H1 (cell line): ENCODE measurements at regions not wholly inside any gene's neighbourhood (a gene's known extent, or its start where the extent isn't known, plus 50 kb on each side); places are given as distances from the start of the nearest gene placed in this dataset.

Experiments used
- CTCF ChIA-PET: fragments of 300-600 bp; sonication (Branson Sonifier 250); formaldehyde crosslinking; loops from one replicate; lab custom pipeline; 2021; ENCODE audit not compliant: partially characterized antibody; lab: Charles Lee
- POLR2A ChIA-PET: fragments of 300-600 bp; sonication (Branson Sonifier 250); formaldehyde crosslinking; loops from one replicate; lab custom pipeline; 2021; ENCODE audit warnings: inconsistent platforms; ENCODE audit not compliant: partially characterized antibody; lab: Charles Lee
- DNase-seq, 2 experiments: peaks; one replicate each; pipeline versions ENCODE4 v3.0.0 to v3.0.0-alpha.2; 2010 to 2022; ENCODE audit warnings: low spot score in 2 of 2, low read depth in 1 of 2, mixed read lengths in 1 of 2
- FAIRE-seq: peaks from 2 replicates; lab custom pipeline; 2011; peaks lifted over from hg19 to GRCh38; lab: Jason Lieb, UNC
- H2AFZ ChIP-seq: 2 replicates; pipeline ENCODE4 v1.8.1; 2012; ENCODE audit warnings: low read length, inconsistent platforms
- H2AK5ac ChIP-seq: 2 replicates; pipeline ENCODE4 v1.6.1; 2013; ENCODE audit warnings: low read depth, low read length
- H2BK120ac ChIP-seq: replicated peaks from 2 replicates; pipeline ENCODE3; 2013; ENCODE audit warnings: low read depth, low read length, inconsistent platforms
- H2BK12ac ChIP-seq: 2 replicates; pipeline ENCODE4 v1.6.1; 2013; ENCODE audit warnings: low read depth, low read length
- H2BK15ac ChIP-seq: 2 replicates; pipeline ENCODE4 v1.6.1; 2013; ENCODE audit warnings: low read length
- H2BK20ac ChIP-seq: 2 replicates; pipeline ENCODE4 v1.6.1; 2013; ENCODE audit warnings: low read length
- H2BK5ac ChIP-seq: 2 replicates; pipeline ENCODE4 v1.6.1; 2013; ENCODE audit warnings: low read depth, low read length
- H3K14ac ChIP-seq: 2 replicates; pipeline ENCODE4 v1.6.1; 2013; ENCODE audit warnings: inconsistent platforms; ENCODE audit not compliant: insufficient read length
- H3K18ac ChIP-seq: 2 replicates; pipeline ENCODE4 v1.6.1; 2013; ENCODE audit warnings: low read length; ENCODE audit errors: extremely low read depth
- H3K23ac ChIP-seq: 2 replicates; pipeline ENCODE4 v1.6.1; 2013; ENCODE audit warnings: inconsistent platforms; ENCODE audit not compliant: insufficient read length
- H3K23me2 ChIP-seq: 2 replicates; pipeline ENCODE4 v1.6.1; 2013; ENCODE audit warnings: low read depth, low read length
- H3K27ac ChIP-seq: 2 replicates; pipeline ENCODE4 v1.6.1; 2011; ENCODE audit warnings: low read depth, low read length, inconsistent platforms
- H3K27me3 ChIP-seq, 4 experiments: replicated peaks in 1 of 4; 1 replicate in 1 of 4; 2 replicates in 3 of 4; pipeline versions ENCODE4 v1.6.1 to v1.8.1; 2011 to 2013; ENCODE audit warnings: low read length in 3 of 4, mild to moderate bottlenecking in 3 of 4, inconsistent platforms in 2 of 4, mixed read lengths in 2 of 4, moderate library complexity in 1 of 4; ENCODE audit not compliant: control insufficient read depth in 3 of 4, insufficient read depth in 3 of 4; ENCODE audit errors: extremely low read depth in 1 of 4
- H3K36me3 ChIP-seq, 4 experiments: 2 replicates each; pipeline versions ENCODE4 v1.6.1 to v1.8.1; 2011 to 2013; ENCODE audit warnings: mild to moderate bottlenecking in 4 of 4, low read length in 3 of 4, moderate library complexity in 2 of 4, control low read depth in 1 of 4, inconsistent platforms in 1 of 4; ENCODE audit not compliant: insufficient read depth in 4 of 4, control insufficient read depth in 2 of 4
- H3K4ac ChIP-seq: replicated peaks from 2 replicates; pipeline ENCODE3; 2013; ENCODE audit warnings: low read length, low read depth, mixed read lengths, inconsistent platforms; ENCODE audit not compliant: insufficient read length
- H3K4me1 ChIP-seq, 4 experiments: replicated peaks in 1 of 4; 1 replicate in 1 of 4; 2 replicates in 3 of 4; pipeline versions ENCODE4 v1.6.1 to v1.8.1; 2011 to 2013; ENCODE audit warnings: low read length in 3 of 4, inconsistent platforms in 2 of 4, mixed read lengths in 1 of 4; ENCODE audit not compliant: insufficient read depth in 4 of 4, control insufficient read depth in 3 of 4
- H3K4me2 ChIP-seq, 2 experiments: 2 replicates each; pipeline versions ENCODE4 v1.6.1 to v1.8.1; 2011 to 2013; ENCODE audit warnings: low read depth in 2 of 2, low read length in 2 of 2, control low read depth in 1 of 2, inconsistent platforms in 1 of 2, mild to moderate bottlenecking in 1 of 2; ENCODE audit not compliant: insufficient read depth in 1 of 2
- H3K4me3 ChIP-seq, 4 experiments: fragments of 200-600, 300-600 bp in 1 of 4; sonication (generic), shearing (Covaris generic), sonication (Bioruptor Twin) in 1 of 4; 2 replicates each; pipeline versions ENCODE4 v1.5.1 to v1.8.1; 2011 to 2016; ENCODE audit warnings: low read length in 4 of 4, low read depth in 3 of 4, control low read depth in 2 of 4, inconsistent platforms in 2 of 4, mild to moderate bottlenecking in 2 of 4, mixed read lengths in 1 of 4, moderate library complexity in 1 of 4; ENCODE audit not compliant: insufficient read depth in 2 of 4; ENCODE audit errors: extremely low read depth in 1 of 4
- H3K56ac ChIP-seq: replicated peaks from 2 replicates; pipeline ENCODE3; 2013; ENCODE audit warnings: low read depth, mild to moderate bottlenecking, mixed read lengths, low read length, inconsistent platforms; ENCODE audit not compliant: insufficient read length
- H3K79me1 ChIP-seq: 2 replicates; pipeline ENCODE4 v1.6.1; 2013; ENCODE audit warnings: low read depth, low read length, control low read depth
- H3K79me2 ChIP-seq, 2 experiments: 2 replicates each; pipeline versions ENCODE4 v1.6.1 to v1.8.1; 2012 to 2013; ENCODE audit warnings: low read length in 2 of 2, mild to moderate bottlenecking in 2 of 2, inconsistent platforms in 1 of 2; ENCODE audit not compliant: insufficient read depth in 2 of 2, control insufficient read depth in 1 of 2
- H3K9ac ChIP-seq, 4 experiments: replicated peaks in 1 of 4; 1 replicate in 1 of 4; 2 replicates in 3 of 4; pipeline versions ENCODE4 v1.6.1 to v1.8.1; 2011 to 2013; ENCODE audit warnings: low read depth in 3 of 4, low read length in 3 of 4, control low read depth in 2 of 4, mild to moderate bottlenecking in 2 of 4, moderate library complexity in 2 of 4, inconsistent platforms in 1 of 4; ENCODE audit errors: extremely low read depth in 1 of 4
- H3K9me3 ChIP-seq, 2 experiments: 2 replicates each; pipeline versions ENCODE4 v1.6.1 to v1.8.1; 2012 to 2013; ENCODE audit warnings: mild to moderate bottlenecking in 2 of 2, moderate library complexity in 2 of 2, control low read depth in 1 of 2, inconsistent platforms in 1 of 2, low read depth in 1 of 2, low read length in 1 of 2, mixed read lengths in 1 of 2; ENCODE audit not compliant: insufficient read depth in 2 of 2
- H4K20me1 ChIP-seq, 2 experiments: replicated peaks in 1 of 2; 2 replicates each; pipeline versions ENCODE3 to v1.8.1; 2011 to 2013; ENCODE audit warnings: inconsistent platforms in 2 of 2, low read length in 2 of 2, mild to moderate bottlenecking in 1 of 2; ENCODE audit not compliant: insufficient read depth in 2 of 2, control insufficient read depth in 1 of 2
- H4K5ac ChIP-seq: 2 replicates; pipeline ENCODE4 v1.6.1; 2013; ENCODE audit warnings: low read length, low read depth, mixed read lengths, inconsistent platforms; ENCODE audit not compliant: insufficient read length
- H4K8ac ChIP-seq: 2 replicates; pipeline ENCODE4 v1.8.0; 2013; ENCODE audit warnings: mild to moderate bottlenecking, moderate library complexity, low read length, inconsistent platforms; ENCODE audit not compliant: insufficient read depth; ENCODE audit errors: extremely low read depth
- H4K91ac ChIP-seq: replicated peaks from 2 replicates; pipeline ENCODE3; 2013; ENCODE audit warnings: low read length, mixed read lengths, inconsistent platforms; ENCODE audit not compliant: insufficient read length
- BCL11A ChIP-seq, 2 experiments: IDR thresholded peaks; one replicate each; pipeline ENCODE4 v1.6.1; 2011; ENCODE audit warnings: low read depth in 2 of 2, low read length in 2 of 2, mild to moderate bottlenecking in 2 of 2
- FOSL1 ChIP-seq: IDR thresholded peaks from 2 replicates; pipeline ENCODE4 v1.6.1; 2011; ENCODE audit warnings: mild to moderate bottlenecking, low read depth, low read length, moderate library complexity; ENCODE audit not compliant: insufficient read depth
- KDM5A ChIP-seq: fragments of 200-600 bp; IDR thresholded peaks from 2 replicates; pipeline ENCODE4 v1.7.1; 2012; ENCODE audit warnings: mild to moderate bottlenecking, low read length, inconsistent platforms, mixed read lengths
- POLR2A ChIP-seq, 2 experiments: IDR thresholded peaks; 1 replicate in 1 of 2; 2 replicates in 1 of 2; pipeline ENCODE4 v1.6.1; 2011; ENCODE audit warnings: low read depth in 2 of 2, low read length in 2 of 2, mild to moderate bottlenecking in 2 of 2; ENCODE audit errors: control extremely low read depth in 1 of 2
- POU5F1 ChIP-seq: IDR thresholded peaks from 2 replicates; pipeline ENCODE4 v1.6.1; 2011; ENCODE audit warnings: low read depth, mild to moderate bottlenecking, low read length, moderate library complexity
- RNF2 ChIP-seq: fragments of 200-900, 300-1000 bp; sonication (generic); IDR thresholded peaks from 2 replicates; pipeline ENCODE4 v1.7.1; 2016; ENCODE audit warnings: borderline replicate concordance, low read depth, mild to moderate bottlenecking, antibody characterized with exemption, low read length; ENCODE audit not compliant: poor library complexity, severe bottlenecking; ENCODE audit errors: missing control alignments
- SIN3A ChIP-seq, 2 experiments: IDR thresholded peaks in 1 of 2; conservative IDR thresholded peaks in 1 of 2; 2 replicates each; pipeline ENCODE4 v1.6.1; 2011 to 2012; ENCODE audit warnings: low read length in 2 of 2, improper control_type of control experiment in 1 of 2, low read depth in 1 of 2, mild to moderate bottlenecking in 1 of 2
- SP1 ChIP-seq: IDR thresholded peaks from 2 replicates; pipeline ENCODE4 v1.6.1; 2011; ENCODE audit warnings: low read depth, low read length
- WGBS, 2 experiments: shearing (Covaris generic) in 1 of 2; methylation state at CpG; one replicate each; pipeline versions ENCODE4 v1.1.6 to v1.1.7; 2013 to 2015; ENCODE audit warnings: low lambda C conversion rate in 2 of 2, mixed read lengths in 2 of 2, inconsistent platforms in 1 of 2, low coverage in 1 of 2, missing lambda C conversion rate in 1 of 2; ENCODE audit not compliant: insufficient replicate concordance in 2 of 2, insufficient coverage in 1 of 2, insufficient read length in 1 of 2; ENCODE audit errors: extremely low coverage in 1 of 2, missing lambda C conversion rate in 1 of 2; 5-methylcytosine and 5-hydroxymethylcytosine counted together

DNA sequence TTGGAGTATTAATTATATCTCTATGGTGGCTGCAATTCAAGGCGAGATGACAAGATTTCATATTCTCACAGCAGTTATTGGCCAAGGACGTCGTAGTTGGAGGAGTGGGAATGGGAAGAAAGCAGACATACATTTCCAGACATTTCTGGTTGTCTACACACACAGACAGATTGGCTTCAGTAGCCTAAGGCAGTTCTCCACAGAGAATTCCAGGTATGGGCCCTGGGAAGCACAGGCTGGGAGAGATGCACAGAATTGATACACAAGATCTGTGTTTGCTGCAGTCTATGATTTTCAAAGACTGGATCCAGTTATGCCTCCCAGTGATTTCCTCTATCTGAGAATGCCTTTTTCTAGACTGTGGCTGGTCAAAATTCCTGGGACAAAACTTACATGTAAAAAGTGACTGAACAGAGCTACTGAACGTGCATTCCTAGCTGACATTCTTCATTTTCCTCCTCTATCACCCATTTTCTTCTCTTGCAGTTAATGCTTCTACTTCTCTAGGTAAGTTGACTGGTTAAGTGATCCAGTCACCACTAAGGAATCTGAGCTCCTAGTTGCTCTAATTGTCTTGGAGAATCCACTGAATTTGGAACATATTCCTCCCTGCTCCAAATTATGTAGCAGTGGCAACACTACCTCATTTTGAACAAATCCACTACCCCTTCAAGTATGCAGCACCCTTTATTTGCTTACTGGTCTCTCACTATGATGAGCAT, 386.7 kb upstream of the CDH7 start:
- Histone ChIP-seq H3K79me2 (no peaks in the 10 kb centered on the region), H3K9me3 (no peaks in the 10 kb centered on the region), H2BK12ac (no peak overlapping the region), H4K91ac (no peak overlapping the region), H4K20me1 (no peaks in the 10 kb centered on the region), H3K27ac (no peak overlapping the region), H2BK120ac (no peak overlapping the region), H2AK5ac (no peak overlapping the region), H3K9ac (no peak overlapping the region), H3K36me3 (no peaks in the 10 kb centered on the region), H2BK5ac (no peak overlapping the region), H3K23ac (no peak overlapping the region), H4K5ac (no peak overlapping the region), H3K4me2 (no peak overlapping the region; a peak in 1 of 4 replicates), H2AFZ (peak overlapping the region; percentile 7; the same call in 1 of the 2 replicates), H3K27me3 (no peaks in the 10 kb centered on the region), H2BK15ac (no peak overlapping the region), H3K14ac (no peak overlapping the region), H3K56ac (no peak overlapping the region), H3K4me3 (no peak overlapping the region), H3K18ac (no peak overlapping the region), H3K79me1 (no peaks in the 10 kb centered on the region), H3K4ac (no peak overlapping the region), H4K8ac (no peak overlapping the region), H3K23me2 (no peaks in the 10 kb centered on the region), H3K4me1 (peaks cover 3 to 13% (median 9%) of the 10 kb centered on the region in 4 experiments; a peak in 6 of 7 replicates), H2BK20ac (peak overlapping the region; percentile 62; the same call in 1 of the 2 replicates)
- FAIRE-seq (no peak), DNase-seq (no peak)
- POLR2A ChIA-PET, result no interaction called here
- WGBS, 2 experiments, result 73% methylated on average over 4 of the region's 4 CpGs; no CpG with 5 or more reads in 1 of the 2 experiments
- CTCF ChIA-PET, result interaction anchor here (0.6 kb wide), 1 partner anchor 429 kb away, joined by 3 read pairs; no protein-coding TSS in a partner anchor
- TF ChIP-seq FOSL1 (no peak), KDM5A (no peak), POU5F1 (no peak), SIN3A (conservative IDR thresholded peaks at IDR 0.05 in 1 of 2, IDR thresholded peaks at IDR 0.05 in 1 of 2; ENCODE audit: low read depth in 1 of 2, low read length in 2 of 2) (no peak), SP1 (no peak), BCL11A (IDR thresholded peaks at IDR 0.05; ENCODE audit: low read depth in 2 of 2, low read length in 2 of 2) (no peak), POLR2A (IDR thresholded peaks at IDR 0.05; ENCODE audit: control extremely low read depth in 1 of 2, low read depth in 2 of 2, low read length in 2 of 2) (no peak), RNF2 (no peak)
